Trophoblast cell (in vitro differentiated cells and primary cell): ENCODE measurements at regions not wholly inside any gene's neighbourhood (a gene's known extent, or its start where the extent isn't known, plus 50 kb on each side); places are given as distances from the start of the nearest gene placed in this dataset.

Experiments used
- DNase-seq, 2 donors: peaks; one replicate each; pipeline ENCODE4 v3.0.0-alpha.2; 2016
- H2AFZ ChIP-seq: 2 replicates; pipeline ENCODE4 v1.6.1; 2013; ENCODE audit warnings: low read length, moderate library complexity, mild to moderate bottlenecking; ENCODE audit not compliant: insufficient read depth, poor library complexity
- H2AK5ac ChIP-seq: 2 replicates; pipeline ENCODE4 v1.6.1; 2013; ENCODE audit warnings: mild to moderate bottlenecking, low read length
- H2BK120ac ChIP-seq: 2 replicates; pipeline ENCODE4 v1.6.1; 2013; ENCODE audit warnings: low read length, mild to moderate bottlenecking, moderate library complexity; ENCODE audit not compliant: insufficient read depth, poor library complexity
- H2BK12ac ChIP-seq: 2 replicates; pipeline ENCODE4 v1.6.1; 2013; ENCODE audit warnings: mild to moderate bottlenecking, low read length, moderate library complexity
- H2BK5ac ChIP-seq: 2 replicates; pipeline ENCODE4 v1.6.1; 2013; ENCODE audit warnings: low read length, low read depth, moderate library complexity, mild to moderate bottlenecking; ENCODE audit not compliant: poor library complexity
- H3K14ac ChIP-seq: 2 replicates; pipeline ENCODE4 v1.6.1; 2013; ENCODE audit warnings: mild to moderate bottlenecking, low read length
- H3K18ac ChIP-seq: 2 replicates; pipeline ENCODE4 v1.6.1; 2013; ENCODE audit warnings: mild to moderate bottlenecking, low read length
- H3K23ac ChIP-seq: 2 replicates; pipeline ENCODE4 v1.6.1; 2013; ENCODE audit warnings: low read length
- H3K27ac ChIP-seq: 2 replicates; pipeline ENCODE4 v1.5.1; 2013; ENCODE audit warnings: low read depth, mild to moderate bottlenecking, inconsistent platforms, low read length, moderate library complexity
- H3K27me3 ChIP-seq: 2 replicates; pipeline ENCODE4 v1.6.1; 2013; ENCODE audit warnings: inconsistent platforms, mild to moderate bottlenecking, low read length, moderate library complexity; ENCODE audit not compliant: insufficient read depth
- H3K36me3 ChIP-seq, 2 experiments: 1 replicate in 1 of 2; 2 replicates in 1 of 2; pipeline ENCODE4 v1.6.1; 2013; ENCODE audit warnings: low read length in 2 of 2, mild to moderate bottlenecking in 2 of 2, moderate library complexity in 1 of 2; ENCODE audit not compliant: insufficient read depth in 2 of 2, control insufficient read depth in 1 of 2
- H3K4ac ChIP-seq: 2 replicates; pipeline ENCODE4 v1.6.1; 2013; ENCODE audit warnings: low read depth, mild to moderate bottlenecking, low read length, moderate library complexity
- H3K4me1 ChIP-seq, 2 experiments: 1 replicate in 1 of 2; 2 replicates in 1 of 2; pipeline ENCODE4 v1.6.1; 2013; ENCODE audit warnings: low read length in 2 of 2, mild to moderate bottlenecking in 2 of 2, moderate library complexity in 1 of 2; ENCODE audit not compliant: insufficient read depth in 2 of 2, control insufficient read depth in 1 of 2
- H3K4me2 ChIP-seq: 2 replicates; pipeline ENCODE4 v1.6.1; 2013; ENCODE audit warnings: inconsistent platforms, mild to moderate bottlenecking, low read length, moderate library complexity
- H3K4me3 ChIP-seq: 2 replicates; pipeline ENCODE4 v1.5.1; 2013; ENCODE audit warnings: mild to moderate bottlenecking, low read depth, low read length, inconsistent platforms
- H3K79me1 ChIP-seq: one replicate; pipeline ENCODE4 v1.6.1; 2013; ENCODE audit warnings: low read length
- H3K79me2 ChIP-seq: 2 replicates; pipeline ENCODE4 v1.6.1; 2013; ENCODE audit warnings: low read length, mild to moderate bottlenecking; ENCODE audit not compliant: control insufficient read depth, insufficient read depth, poor library complexity
- H3K9ac ChIP-seq: 2 replicates; pipeline ENCODE4 v1.6.1; 2013; ENCODE audit warnings: mild to moderate bottlenecking, low read length
- H3K9me3 ChIP-seq: 2 replicates; pipeline ENCODE4 v1.6.1; 2013; ENCODE audit warnings: low read depth, mild to moderate bottlenecking, control low read depth, inconsistent platforms, low read length; ENCODE audit not compliant: insufficient read depth
- H4K12ac ChIP-seq: 2 replicates; pipeline ENCODE4 v1.6.1; 2013; ENCODE audit warnings: low read depth, mild to moderate bottlenecking, low read length, moderate library complexity
- H4K8ac ChIP-seq: 2 replicates; pipeline ENCODE4 v1.6.1; 2013; ENCODE audit warnings: low read depth, mild to moderate bottlenecking, low read length, moderate library complexity
- H4K91ac ChIP-seq: one replicate; pipeline ENCODE4 v1.6.1; 2013; ENCODE audit warnings: low read depth, mild to moderate bottlenecking, low read length, moderate library complexity
- WGBS: extraction: QIAGEN DNeasy Blood & Tissue Kit; methylation state at CpG from one replicate; pipeline ENCODE4 v1.1.7; 2013; ENCODE audit warnings: missing lambda C conversion rate; ENCODE audit not compliant: insufficient read length, insufficient coverage; ENCODE audit errors: extremely low coverage; 5-methylcytosine and 5-hydroxymethylcytosine counted together

DNA sequence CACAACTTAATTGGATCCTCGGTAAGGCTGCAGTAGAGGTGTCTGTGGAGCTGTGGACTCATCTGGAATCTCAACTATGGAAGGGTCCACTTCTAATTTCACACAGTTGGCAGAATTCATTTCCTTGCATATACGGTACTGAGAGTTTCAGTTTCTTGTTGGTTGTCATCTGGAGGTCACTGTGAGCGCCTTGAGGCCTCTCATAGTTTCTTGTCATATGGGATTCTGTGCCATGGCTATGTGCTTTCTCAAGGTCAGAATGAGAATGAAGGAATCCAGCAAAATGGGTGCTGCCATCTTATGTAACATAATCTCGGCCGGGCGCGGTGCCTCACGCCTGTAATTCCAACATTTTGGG is 298.2 kb downstream of the DOK5 start:
- H2BK120ac ChIP-seq: no peak overlapping the region
- no peak overlapping the region for H3K14ac ChIP-seq
- no CpG with 5 or more reads among the region's 8 CpGs for WGBS
- peak overlapping the region; percentile 34 for H2BK12ac ChIP-seq
- H3K23ac ChIP-seq: no peak overlapping the region
- no peak overlapping the region for H4K91ac ChIP-seq
- H2BK5ac ChIP-seq: no peak overlapping the region
- no peak overlapping the region for H4K12ac ChIP-seq
- H3K4ac ChIP-seq: no peak overlapping the region
- H3K9me3 ChIP-seq: no peaks in the 10 kb centered on the region
- no peak overlapping the region for H2AK5ac ChIP-seq
- no peaks in the 10 kb centered on the region for H3K79me2 ChIP-seq
- no peak overlapping the region for H4K8ac ChIP-seq
- no peaks in the 10 kb centered on the region for H3K27me3 ChIP-seq
- no peak for DNase-seq
- no peaks in the 10 kb centered on the region for H3K36me3 ChIP-seq
- peaks cover 4% of the 10 kb centered on the region in 2 experiments for H3K4me1 ChIP-seq
- H3K79me1 ChIP-seq: no peaks in the 10 kb centered on the region
- no peak overlapping the region for H3K27ac ChIP-seq
- no peak overlapping the region for H3K4me2 ChIP-seq
- H2AFZ ChIP-seq: no peak overlapping the region
- H3K9ac ChIP-seq: no peak overlapping the region
- no peak overlapping the region for H3K4me3 ChIP-seq
- no peak overlapping the region for H3K18ac ChIP-seq

- Histone ChIP-seq H3K14ac (no peak overlapping the region), H3K79me1 (no peaks in the 10 kb centered on the region), H4K12ac (no peak overlapping the region), H3K18ac (no peak overlapping the region), H2BK12ac (no peak overlapping the region), H3K36me3 (no peaks in the 10 kb centered on the region), H3K23ac (no peak overlapping the region), H3K27ac (no peak overlapping the region), H4K8ac (no peak overlapping the region), H3K4ac (no peak overlapping the region), H3K4me3 (no peak overlapping the region), H2AK5ac (no peak overlapping the region), H3K4me2 (no peak overlapping the region), H2AFZ (no peak overlapping the region), H3K9me3 (no peaks in the 10 kb centered on the region), H4K91ac (no peak overlapping the region), H3K4me1 (peaks cover 4% of the 10 kb centered on the region in 2 experiments), H3K9ac (no peak overlapping the region), H3K27me3 (no peaks in the 10 kb centered on the region), H2BK120ac (no peak overlapping the region), H2BK5ac (no peak overlapping the region), H3K79me2 (no peaks in the 10 kb centered on the region)
- no CpG with 5 or more reads among the region's 4 CpGs for whole genome bisulfite sequencing
- DNase-seq: peak; percentile 48 to 90
These were observed 297.7 kb downstream of the DOK5 start for GRCh38 chr20:54772893-54773642.

DNA sequence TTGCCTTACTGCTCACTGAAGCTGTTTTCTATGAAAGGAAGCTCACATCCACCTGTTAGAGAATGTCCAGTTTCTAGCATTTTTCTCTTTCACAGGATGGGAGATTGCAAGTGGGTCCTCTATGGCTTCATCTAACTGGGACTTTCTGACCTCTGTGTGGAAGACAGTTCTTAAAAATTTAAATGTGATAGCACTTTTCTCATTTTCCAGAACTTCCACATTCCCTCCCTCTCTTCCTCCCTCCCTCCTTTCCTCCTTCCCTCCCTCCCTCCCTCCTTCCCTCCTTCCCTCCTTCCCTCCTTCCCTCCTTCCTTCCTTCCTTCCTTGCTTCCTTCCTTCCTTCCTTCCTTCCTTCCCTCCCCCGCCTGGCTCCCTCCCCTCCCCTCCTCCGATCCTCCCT is 291.1 kb downstream of the DOK5 start:
- no peak for DNase-seq
- H3K36me3 ChIP-seq: no peaks in the 10 kb centered on the region
- no peaks in the 10 kb centered on the region for H3K79me1 ChIP-seq

DNA sequence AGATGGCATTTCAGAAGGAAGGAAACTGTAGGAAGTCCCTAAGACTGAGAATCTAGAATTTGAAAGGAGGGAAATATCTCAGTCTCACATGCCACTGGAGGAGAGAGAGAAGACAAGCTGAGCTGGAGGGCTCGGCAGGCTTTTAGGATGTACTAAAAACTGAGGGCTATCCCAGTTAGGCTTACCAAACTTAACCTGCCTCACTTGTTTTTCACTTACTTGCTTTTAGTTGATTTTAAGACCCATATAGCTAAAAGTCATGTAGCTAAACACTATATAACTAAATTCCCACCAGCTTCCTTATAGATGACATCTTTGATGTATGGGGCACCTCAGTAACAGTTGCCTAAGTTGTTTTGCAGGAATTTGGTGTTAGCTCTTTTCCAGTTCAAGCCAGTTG is 288.0 kb downstream of the DOK5 start:
- Histone ChIP-seq H4K91ac (no peak overlapping the region), H4K12ac (no peak overlapping the region), H3K14ac (no peak overlapping the region), H3K9me3 (no peaks in the 10 kb centered on the region), H3K4ac (no peak overlapping the region), H3K23ac (no peak overlapping the region), H2BK5ac (no peak overlapping the region), H2BK120ac (no peak overlapping the region), H3K4me3 (no peak overlapping the region), H3K4me2 (no peak overlapping the region), H3K27ac (no peak overlapping the region), H2AK5ac (no peak overlapping the region), H2AFZ (no peak overlapping the region), H3K18ac (no peak overlapping the region), H3K27me3 (no peaks in the 10 kb centered on the region), H3K79me1 (no peaks in the 10 kb centered on the region), H3K79me2 (no peaks in the 10 kb centered on the region), H2BK12ac (no peak overlapping the region), H4K8ac (no peak overlapping the region), H3K36me3 (no peaks in the 10 kb centered on the region), H3K4me1 (no peaks in the 10 kb centered on the region), H3K9ac (no peak overlapping the region)
- WGBS: no CpG with 5 or more reads among the region's 1 CpG
- DNase-seq: no peak

More for the DNA sequence above, 291.1 kb downstream of the DOK5 start:
- Histone ChIP-seq H3K4ac (no peak overlapping the region), H3K4me3 (no peak overlapping the region), H4K8ac (no peak overlapping the region), H3K79me2 (no peaks in the 10 kb centered on the region), H3K18ac (no peak overlapping the region), H4K12ac (no peak overlapping the region), H3K23ac (no peak overlapping the region), H2BK5ac (no peak overlapping the region), H4K91ac (no peak overlapping the region), H2AK5ac (no peak overlapping the region), H3K9me3 (no peaks in the 10 kb centered on the region), H2AFZ (no peak overlapping the region), H3K4me2 (no peak overlapping the region), H2BK120ac (no peak overlapping the region), H3K14ac (no peak overlapping the region), H2BK12ac (no peak overlapping the region), H3K27ac (no peak overlapping the region), H3K9ac (no peak overlapping the region), H3K4me1 (no peaks in the 10 kb centered on the region), H3K27me3 (no peaks in the 10 kb centered on the region)
- WGBS: 100% methylated on average over 2 of the region's 2 CpGs
